HK-2 (cell line): ENCODE measurements at regions not wholly inside any gene's neighbourhood (a gene's known extent, or its start where the extent isn't known, plus 50 kb on each side); places are given as distances from the start of the nearest gene placed in this dataset.

Experiments
- DNase-seq: peaks from one replicate; pipeline ENCODE4 v3.0.0-alpha.2; 2018; ENCODE audit not compliant: unreplicated experiment

- no peak for DNase-seq
Observed at GRCh38 chr2:65739927-65740326, 307.5 kb upstream of the SPRED2 start.

GRCh38 chr2:65737452-65738011, 305.1 kb upstream of the SPRED2 start:
- no peak for DNase-seq

GRCh38 chr2:65731476-65731875, 299.1 kb upstream of the SPRED2 start:
- no peak for DNase-seq

- DNase-seq: no peak
Observed at GRCh38 chr2:65730186-65730585, 297.8 kb upstream of the SPRED2 start.

GRCh38 chr2:65729246-65729645, 296.8 kb upstream of the SPRED2 start:
- no peak for DNase-seq

GRCh38 chr2:65728477-65729180, 296.2 kb upstream of the SPRED2 start:
- no peak for DNase-seq

- DNase-seq: no peak
Observed at GRCh38 chr2:65727816-65728215, 295.4 kb upstream of the SPRED2 start.

- DNase-seq: no peak
Observed at GRCh38 chr2:65727381-65727780, 295.0 kb upstream of the SPRED2 start.

GRCh38 chr2:65724752-65725151, 292.4 kb upstream of the SPRED2 start:
- no peak for DNase-seq

GRCh38 chr2:65724336-65724735, 291.9 kb upstream of the SPRED2 start:
- no peak for DNase-seq

GRCh38 chr2:65722028-65722778, 289.8 kb upstream of the SPRED2 start:
- no peak for DNase-seq

GRCh38 chr2:65716698-65717097, 284.3 kb upstream of the SPRED2 start:
- DNase-seq: no peak

GRCh38 chr2:65715323-65715722, 282.9 kb upstream of the SPRED2 start:
- DNase-seq: no peak

GRCh38 chr2:65714866-65715265, 282.5 kb upstream of the SPRED2 start:
- DNase-seq: no peak

GRCh38 chr2:65711863-65712262, 279.5 kb upstream of the SPRED2 start:
- DNase-seq: no peak

GRCh38 chr2:65710779-65711295, 278.4 kb upstream of the SPRED2 start:
- no peak for DNase-seq

GRCh38 chr2:65710356-65710755, 278.0 kb upstream of the SPRED2 start:
- DNase-seq: no peak

- DNase-seq: no peak
Observed at GRCh38 chr2:65708086-65708485, 275.7 kb upstream of the SPRED2 start.

GRCh38 chr2:65706411-65706810, 274.0 kb upstream of the SPRED2 start:
- no peak for DNase-seq

- no peak for DNase-seq
Observed at GRCh38 chr2:65701191-65701590, 268.8 kb upstream of the SPRED2 start.

- DNase-seq: no peak
Observed at GRCh38 chr2:65700720-65701119, 268.3 kb upstream of the SPRED2 start.

- no peak for DNase-seq
Observed at GRCh38 chr2:65700004-65700651, 267.7 kb upstream of the SPRED2 start.
